ENCODE measurements at regions not wholly inside any gene's neighbourhood (a gene's known extent, or its start where the extent isn't known, plus 50 kb on each side); places are given as distances from the start of the nearest gene placed in this dataset.
"Not testable (repeated sequence)": the region's sequence is repeated elsewhere in the genome, so short reads cannot be mapped to it uniquely, and the experiment has no call there.

GRCh38 chrX:44096666-44097065 is 123.5 kb upstream of the NDP start:
- no peak for DNase-seq

GRCh38 chrX:44094821-44095530 is 121.8 kb upstream of the NDP start:
- DNase-seq = no peak

GRCh38 chrX:44093431-44093830 is 120.2 kb upstream of the NDP start:
- no peak for DNase-seq

GRCh38 chrX:44092778-44093177 is 119.6 kb upstream of the NDP start:
- DNase-seq = no peak

GRCh38 chrX:44088510-44089144 is 115.4 kb upstream of the NDP start:
- no peak for DNase-seq

GRCh38 chrX:44085209-44085608 is 112.0 kb upstream of the NDP start:
- no peak for DNase-seq

- DNase-seq = no peak
These were observed 109.6 kb upstream of the NDP start for GRCh38 chrX:44082829-44083228.

GRCh38 chrX:44080083-44080482 is 106.9 kb upstream of the NDP start:
- no peak for DNase-seq

- DNase-seq = no peak
These were observed 99.4 kb upstream of the NDP start for GRCh38 chrX:44072631-44073030.

GRCh38 chrX:44071847-44072551 is 98.8 kb upstream of the NDP start:
- peak; percentile 70 for DNase-seq

- no peak for DNase-seq
These were observed 98.0 kb upstream of the NDP start for GRCh38 chrX:44071070-44071645.

GRCh38 chrX:44068043-44068442 is 94.9 kb upstream of the NDP start:
- no peak for DNase-seq

GRCh38 chrX:44063606-44064005 is 90.4 kb upstream of the NDP start:
- no peak for DNase-seq

- no peak for DNase-seq
These were observed 89.7 kb upstream of the NDP start for GRCh38 chrX:44062840-44063239.

- DNase-seq = no peak
These were observed 88.9 kb upstream of the NDP start for GRCh38 chrX:44061968-44062614.

GRCh38 chrX:44060221-44060620 is 87.0 kb upstream of the NDP start:
- DNase-seq = no peak

- DNase-seq = no peak
These were observed 85.1 kb upstream of the NDP start for GRCh38 chrX:44058339-44058738.

- DNase-seq = no peak
These were observed 82.4 kb upstream of the NDP start for GRCh38 chrX:44055638-44056037.

- no peak for DNase-seq
These were observed 81.8 kb upstream of the NDP start for GRCh38 chrX:44054863-44055601.

- DNase-seq = not testable (repeated sequence)
These were observed 71.9 kb upstream of the NDP start for GRCh38 chrX:44045106-44045505.

GRCh38 chrX:44043496-44043895 is 70.3 kb upstream of the NDP start:
- no peak for DNase-seq

GRCh38 chrX:44042751-44043150 is 69.6 kb upstream of the NDP start:
- DNase-seq = no peak

Data from fibroblast of skin of scalp (primary cell).